Keratinocyte (primary cell): ENCODE measurements at regions not wholly inside any gene's neighbourhood (a gene's known extent, or its start where the extent isn't known, plus 50 kb on each side); places are given as distances from the start of the nearest gene placed in this dataset.

Experiments
- DNase-seq: peaks from one replicate; pipeline ENCODE4 v3.0.0-alpha.2; 2011; ENCODE audit warnings: low read depth, missing footprints, low spot score
- FAIRE-seq: peaks from 2 replicates; lab custom pipeline; 2011; peaks lifted over from hg19 to GRCh38; lab: Jason Lieb, UNC
- H2AFZ ChIP-seq: 2 replicates; pipeline ENCODE4 v1.6.0; 2012; ENCODE audit warnings: low read length, control low read depth, inconsistent platforms; ENCODE audit not compliant: control insufficient read depth
- H3K27ac ChIP-seq: 2 replicates; pipeline ENCODE4 v1.5.1; 2011; ENCODE audit warnings: low read length; ENCODE audit not compliant: control insufficient read depth, insufficient read depth
- H3K27me3 ChIP-seq: 3 replicates; pipeline ENCODE4 v1.6.0; 2011; ENCODE audit warnings: low read length; ENCODE audit not compliant: control insufficient read depth, insufficient read depth; ENCODE audit errors: extremely low read depth
- H3K36me3 ChIP-seq, 2 experiments: 2 replicates in 1 of 2; 3 replicates in 1 of 2; pipeline ENCODE4 v1.5.1; 2011; ENCODE audit warnings: low read length in 2 of 2, mild to moderate bottlenecking in 1 of 2; ENCODE audit not compliant: control insufficient read depth in 2 of 2, insufficient read depth in 2 of 2; ENCODE audit errors: extremely low read depth in 1 of 2
- H3K4me1 ChIP-seq: 3 replicates; pipeline ENCODE4 v1.5.1; 2011; ENCODE audit warnings: low read length; ENCODE audit not compliant: control insufficient read depth, insufficient read depth; ENCODE audit errors: extremely low read depth
- H3K4me2 ChIP-seq: 3 replicates; pipeline ENCODE4 v1.6.0; 2011; ENCODE audit warnings: low read depth, low read length; ENCODE audit not compliant: control insufficient read depth, insufficient read depth; ENCODE audit errors: extremely low read depth
- H3K4me3 ChIP-seq, 3 experiments: fragments of 200-600 bp in 1 of 3; sonication (generic) in 1 of 3; 2 replicates in 2 of 3; 3 replicates in 1 of 3; pipeline ENCODE4 v1.5.1; 2011 to 2016; ENCODE audit warnings: low read length in 3 of 3, mild to moderate bottlenecking in 3 of 3, control low read depth in 2 of 3, inconsistent platforms in 1 of 3, low read depth in 1 of 3, mixed read lengths in 1 of 3, mixed run types in 1 of 3, moderate library complexity in 1 of 3; ENCODE audit not compliant: control insufficient read depth in 2 of 3, insufficient read depth in 2 of 3; ENCODE audit errors: extremely low read depth in 1 of 3
- H3K79me2 ChIP-seq: 2 replicates; pipeline ENCODE4 v1.6.0; 2012; ENCODE audit warnings: low read length; ENCODE audit not compliant: control insufficient read depth, insufficient read depth
- H3K9ac ChIP-seq: 3 replicates; pipeline ENCODE4 v1.6.0; 2011; ENCODE audit warnings: low read length; ENCODE audit not compliant: control insufficient read depth, insufficient read depth; ENCODE audit errors: extremely low read depth
- H3K9me1 ChIP-seq: 3 replicates; pipeline ENCODE4 v1.6.0; 2011; ENCODE audit warnings: low read length; ENCODE audit not compliant: control insufficient read depth, insufficient read depth; ENCODE audit errors: extremely low read depth
- H3K9me3 ChIP-seq: 2 replicates; pipeline ENCODE4 v1.5.1; 2012; ENCODE audit warnings: low read depth, low read length; ENCODE audit not compliant: control insufficient read depth
- H4K20me1 ChIP-seq: 3 replicates; pipeline ENCODE4 v1.6.0; 2011; ENCODE audit warnings: low read length; ENCODE audit not compliant: control insufficient read depth, insufficient read depth; ENCODE audit errors: extremely low read depth
- EZH2 ChIP-seq: IDR thresholded peaks from one replicate; pipeline ENCODE4 v1.6.1; 2012; ENCODE audit warnings: inconsistent platforms, mild to moderate bottlenecking, low read length, moderate library complexity
- dilution Hi-C: fragments of 300-500 bp; cut with MboI; formaldehyde crosslinking; loops from one replicate; pipeline ENCODE4 v1.7.0; 2020; ENCODE audit warnings: low sequenced_read_pairs; ENCODE audit not compliant: extremely low pct_ligation_motif_present
- TF ChIP-seq, protein P1 (sequence below), 3 experiments: IDR thresholded peaks in 1 of 3; conservative IDR thresholded peaks in 1 of 3; optimal IDR thresholded peaks in 1 of 3; 2 replicates in 2 of 3; 3 replicates in 1 of 3; pipeline versions ENCODE3 to v1.5.1; 2011; ENCODE audit warnings: low read length in 3 of 3, mild to moderate bottlenecking in 3 of 3, moderate library complexity in 2 of 3, control low read depth in 1 of 3, inconsistent platforms in 1 of 3; ENCODE audit not compliant: insufficient read depth in 2 of 3; ENCODE audit errors: extremely low read depth in 1 of 3

DNA sequence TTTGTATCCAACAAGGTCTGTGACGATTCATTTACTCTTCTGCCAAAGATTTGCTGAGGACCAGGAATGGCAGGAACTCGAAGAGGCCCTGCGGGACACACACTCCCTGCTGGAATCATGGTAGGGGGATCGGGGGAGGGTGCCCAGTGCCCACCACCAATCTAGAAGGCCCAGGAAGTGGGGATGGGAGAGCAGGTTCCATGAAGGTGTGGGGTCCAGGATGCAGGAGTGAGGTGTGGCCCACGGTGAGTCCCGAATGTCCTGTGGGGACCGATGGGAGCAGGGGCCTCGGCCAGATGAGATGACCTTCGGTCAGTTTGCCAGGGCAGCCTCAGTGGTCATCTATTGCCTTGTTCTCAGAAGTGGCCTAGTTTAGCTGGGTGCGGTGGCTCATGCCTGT lies 492.7 kb downstream of the BRD1 start:
- FAIRE-seq (no peak), DNase-seq (no peak)
- Histone ChIP-seq H3K27me3 (no peaks in the 10 kb centered on the region), H3K4me1 (no peaks in the 10 kb centered on the region), H3K4me3 (no peak overlapping the region), H3K36me3 (no peaks in the 10 kb centered on the region), H4K20me1 (no peaks in the 10 kb centered on the region), H3K79me2 (no peaks in the 10 kb centered on the region), H3K4me2 (no peak overlapping the region), H3K9ac (no peak overlapping the region), H2AFZ (no peak overlapping the region), H3K27ac (no peak overlapping the region), H3K9me3 (peaks cover 21% of the 10 kb centered on the region), H3K9me1 (no peaks in the 10 kb centered on the region)
- dilution Hi-C loops, result no loop called here
- TF ChIP-seq, protein P1, sequence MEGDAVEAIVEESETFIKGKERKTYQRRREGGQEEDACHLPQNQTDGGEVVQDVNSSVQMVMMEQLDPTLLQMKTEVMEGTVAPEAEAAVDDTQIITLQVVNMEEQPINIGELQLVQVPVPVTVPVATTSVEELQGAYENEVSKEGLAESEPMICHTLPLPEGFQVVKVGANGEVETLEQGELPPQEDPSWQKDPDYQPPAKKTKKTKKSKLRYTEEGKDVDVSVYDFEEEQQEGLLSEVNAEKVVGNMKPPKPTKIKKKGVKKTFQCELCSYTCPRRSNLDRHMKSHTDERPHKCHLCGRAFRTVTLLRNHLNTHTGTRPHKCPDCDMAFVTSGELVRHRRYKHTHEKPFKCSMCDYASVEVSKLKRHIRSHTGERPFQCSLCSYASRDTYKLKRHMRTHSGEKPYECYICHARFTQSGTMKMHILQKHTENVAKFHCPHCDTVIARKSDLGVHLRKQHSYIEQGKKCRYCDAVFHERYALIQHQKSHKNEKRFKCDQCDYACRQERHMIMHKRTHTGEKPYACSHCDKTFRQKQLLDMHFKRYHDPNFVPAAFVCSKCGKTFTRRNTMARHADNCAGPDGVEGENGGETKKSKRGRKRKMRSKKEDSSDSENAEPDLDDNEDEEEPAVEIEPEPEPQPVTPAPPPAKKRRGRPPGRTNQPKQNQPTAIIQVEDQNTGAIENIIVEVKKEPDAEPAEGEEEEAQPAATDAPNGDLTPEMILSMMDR (optimal IDR thresholded peaks at IDR 0.05 in 1 of 3, IDR thresholded peaks at IDR 0.05 in 1 of 3, conservative IDR thresholded peaks at IDR 0.05 in 1 of 3; ENCODE audit: extremely low read depth in 1 of 3, insufficient read depth in 2 of 3, low read length in 3 of 3), result no peak
- TF ChIP-seq EZH2, result no peak

GRCh38 chr22:49334449-49334789 lies 493.3 kb downstream of the BRD1 start:
- FAIRE-seq, result no peak

More at GRCh38 chr22:49334449-49334789, 493.3 kb downstream of the BRD1 start:
- no peak for DNase-seq
- dilution Hi-C loops, result no loop called here
- no peaks in the 10 kb centered on the region for H3K9me1 ChIP-seq
- H3K27ac ChIP-seq, result no peak overlapping the region
- H3K27me3 ChIP-seq, result no peaks in the 10 kb centered on the region
- H3K9me3 ChIP-seq, result peaks cover 19% of the 10 kb centered on the region
- TF ChIP-seq, protein P1 (optimal IDR thresholded peaks at IDR 0.05 in 1 of 3, IDR thresholded peaks at IDR 0.05 in 1 of 3, conservative IDR thresholded peaks at IDR 0.05 in 1 of 3; ENCODE audit: extremely low read depth in 1 of 3, insufficient read depth in 2 of 3, low read length in 3 of 3), result no peak
- no peak for TF ChIP-seq EZH2
- H3K36me3 ChIP-seq, result no peaks in the 10 kb centered on the region
- no peak overlapping the region for H3K4me3 ChIP-seq
- no peak overlapping the region for H3K4me2 ChIP-seq
- H3K79me2 ChIP-seq, result no peaks in the 10 kb centered on the region
- H4K20me1 ChIP-seq, result no peaks in the 10 kb centered on the region
- H3K9ac ChIP-seq, result no peak overlapping the region
- no peak overlapping the region for H2AFZ ChIP-seq
- no peaks in the 10 kb centered on the region for H3K4me1 ChIP-seq
